Neuron (in vitro differentiated cells): ENCODE measurements at regions not wholly inside any gene's neighbourhood (a gene's known extent, or its start where the extent isn't known, plus 50 kb on each side); places are given as distances from the start of the nearest gene placed in this dataset.
"Not testable (repeated sequence)": the region's sequence is repeated elsewhere in the genome, so short reads cannot be mapped to it uniquely, and the experiment has no call there.

ENCODE experiments used
- H2AFZ ChIP-seq: one replicate; pipeline ENCODE4 v1.6.1; 2013; ENCODE audit warnings: low read depth, mild to moderate bottlenecking, inconsistent platforms, low read length, moderate library complexity
- H3K27me3 ChIP-seq: one replicate; pipeline ENCODE4 v1.6.1; 2013; ENCODE audit warnings: low read length; ENCODE audit not compliant: insufficient read depth
- H3K36me3 ChIP-seq: one replicate; pipeline ENCODE4 v1.6.1; 2013; ENCODE audit warnings: low read length; ENCODE audit not compliant: insufficient read depth
- H3K4me1 ChIP-seq: one replicate; pipeline ENCODE4 v1.6.1; 2013; ENCODE audit warnings: low read length; ENCODE audit not compliant: insufficient read depth
- H3K4me3 ChIP-seq: 2 replicates; pipeline ENCODE4 v1.5.1; 2013; ENCODE audit warnings: mild to moderate bottlenecking, low read length, moderate library complexity
- H3K9me3 ChIP-seq: one replicate; pipeline ENCODE4 v1.6.1; 2013; ENCODE audit warnings: low read length

GRCh38 chr13:61110732-61111131 lies 304.9 kb downstream of the PCDH20 start:
- peaks cover 2% of the 10 kb centered on the region for H3K9me3 ChIP-seq
- no peak overlapping the region for H2AFZ ChIP-seq
- no peak overlapping the region for H3K4me3 ChIP-seq
- no peaks in the 10 kb centered on the region for H3K4me1 ChIP-seq
- no peaks in the 10 kb centered on the region for H3K36me3 ChIP-seq
- H3K27me3 ChIP-seq = no peaks in the 10 kb centered on the region

- Histone ChIP-seq H3K9me3 (peaks cover 2% of the 10 kb centered on the region), H3K36me3 (no peaks in the 10 kb centered on the region), H2AFZ (no peak overlapping the region)
Measured at GRCh38 chr13:61109741-61110140, 305.9 kb downstream of the PCDH20 start.

GRCh38 chr13:61107989-61108388 lies 307.7 kb downstream of the PCDH20 start:
- no peaks in the 10 kb centered on the region for H3K9me3 ChIP-seq
- no peak overlapping the region for H3K4me3 ChIP-seq
- no peak overlapping the region for H2AFZ ChIP-seq
- no peaks in the 10 kb centered on the region for H3K4me1 ChIP-seq
- H3K27me3 ChIP-seq = no peaks in the 10 kb centered on the region
- H3K36me3 ChIP-seq = no peaks in the 10 kb centered on the region

More at GRCh38 chr13:61109741-61110140, 305.9 kb downstream of the PCDH20 start:
- no peak overlapping the region for H3K4me3 ChIP-seq
- no peaks in the 10 kb centered on the region for H3K4me1 ChIP-seq
- H3K27me3 ChIP-seq = no peaks in the 10 kb centered on the region

- no peaks in the 10 kb centered on the region for H3K4me1 ChIP-seq
- no peaks in the 10 kb centered on the region for H3K36me3 ChIP-seq
- H3K9me3 ChIP-seq = no peaks in the 10 kb centered on the region
- H3K27me3 ChIP-seq = no peaks in the 10 kb centered on the region
- H2AFZ ChIP-seq = no peak overlapping the region
- no peak overlapping the region for H3K4me3 ChIP-seq
Measured at GRCh38 chr13:61095885-61096284, 319.8 kb downstream of the PCDH20 start.

GRCh38 chr13:61094865-61095264 lies 320.8 kb downstream of the PCDH20 start:
- Histone ChIP-seq H3K4me1 (no peaks in the 10 kb centered on the region), H3K27me3 (no peaks in the 10 kb centered on the region), H2AFZ (no peak overlapping the region), H3K9me3 (no peaks in the 10 kb centered on the region), H3K4me3 (no peak overlapping the region), H3K36me3 (no peaks in the 10 kb centered on the region)

GRCh38 chr13:61089894-61090293 lies 325.8 kb downstream of the PCDH20 start:
- not testable (repeated sequence) for H3K27me3 ChIP-seq, H3K9me3 ChIP-seq, H3K4me3 ChIP-seq, H3K4me1 ChIP-seq, H3K36me3 ChIP-seq, H2AFZ ChIP-seq

GRCh38 chr13:61086087-61086486 lies 329.6 kb downstream of the PCDH20 start:
- H3K4me3 ChIP-seq = no peak overlapping the region
- H3K9me3 ChIP-seq = no peaks in the 10 kb centered on the region
- H3K36me3 ChIP-seq = no peaks in the 10 kb centered on the region
- H3K4me1 ChIP-seq = peaks cover 2% of the 10 kb centered on the region
- H3K27me3 ChIP-seq = no peaks in the 10 kb centered on the region
- H2AFZ ChIP-seq = no peak overlapping the region

- Histone ChIP-seq H2AFZ (no peak overlapping the region), H3K4me3 (no peak overlapping the region), H3K4me1 (peaks cover 2% of the 10 kb centered on the region), H3K27me3 (no peaks in the 10 kb centered on the region), H3K9me3 (no peaks in the 10 kb centered on the region), H3K36me3 (no peaks in the 10 kb centered on the region)
Measured at GRCh38 chr13:61084988-61085387, 330.7 kb downstream of the PCDH20 start.

GRCh38 chr13:61078976-61079770 lies 336.5 kb downstream of the PCDH20 start:
- H2AFZ ChIP-seq = no peak overlapping the region
- H3K27me3 ChIP-seq = no peaks in the 10 kb centered on the region
- H3K4me1 ChIP-seq = no peaks in the 10 kb centered on the region
- H3K4me3 ChIP-seq = no peak overlapping the region
- no peaks in the 10 kb centered on the region for H3K36me3 ChIP-seq
- no peaks in the 10 kb centered on the region for H3K9me3 ChIP-seq

GRCh38 chr13:61052175-61052574 lies 363.5 kb downstream of the PCDH20 start:
- Histone ChIP-seq H2AFZ (no peak overlapping the region), H3K36me3 (no peaks in the 10 kb centered on the region), H3K4me3 (no peak overlapping the region), H3K4me1 (no peaks in the 10 kb centered on the region), H3K9me3 (no peaks in the 10 kb centered on the region), H3K27me3 (no peaks in the 10 kb centered on the region)

GRCh38 chr13:61045251-61045650 lies 370.4 kb downstream of the PCDH20 start:
- no peaks in the 10 kb centered on the region for H3K9me3 ChIP-seq
- H3K36me3 ChIP-seq = no peaks in the 10 kb centered on the region
- no peaks in the 10 kb centered on the region for H3K27me3 ChIP-seq
- no peak overlapping the region for H2AFZ ChIP-seq
- H3K4me1 ChIP-seq = no peaks in the 10 kb centered on the region
- no peak overlapping the region for H3K4me3 ChIP-seq

GRCh38 chr13:61040181-61040580 lies 375.5 kb downstream of the PCDH20 start:
- Histone ChIP-seq H3K4me1 (no peaks in the 10 kb centered on the region), H2AFZ (no peak overlapping the region), H3K9me3 (no peaks in the 10 kb centered on the region), H3K27me3 (no peaks in the 10 kb centered on the region), H3K4me3 (no peak overlapping the region), H3K36me3 (no peaks in the 10 kb centered on the region)

- Histone ChIP-seq H3K4me1 (no peaks in the 10 kb centered on the region), H3K9me3 (no peaks in the 10 kb centered on the region), H3K4me3 (no peak overlapping the region), H3K27me3 (no peaks in the 10 kb centered on the region), H2AFZ (no peak overlapping the region), H3K36me3 (no peaks in the 10 kb centered on the region)
Measured at GRCh38 chr13:61039302-61039701, 376.3 kb downstream of the PCDH20 start.

- no peak overlapping the region for H2AFZ ChIP-seq
Measured at GRCh38 chr13:61036715-61037114, 378.9 kb downstream of the PCDH20 start.

More at GRCh38 chr13:61036715-61037114, 378.9 kb downstream of the PCDH20 start:
- Histone ChIP-seq H3K27me3 (no peaks in the 10 kb centered on the region), H3K36me3 (no peaks in the 10 kb centered on the region), H3K9me3 (no peaks in the 10 kb centered on the region), H3K4me3 (no peak overlapping the region), H3K4me1 (no peaks in the 10 kb centered on the region)
